Loucy (cell line): ENCODE measurements at regions not wholly inside any gene's neighbourhood (a gene's known extent, or its start where the extent isn't known, plus 50 kb on each side); places are given as distances from the start of the nearest gene placed in this dataset.

ENCODE experiments used
- H2AFZ ChIP-seq: fragments of 200-600 bp; sonication (generic); 2 replicates; pipeline ENCODE4 v1.6.0; 2016; ENCODE audit warnings: antibody characterized with exemption, mild to moderate bottlenecking, low read length, moderate library complexity
- H3F3A ChIP-seq: fragments of 200-600 bp; 2 replicates; pipeline ENCODE4 v1.6.0; 2016; ENCODE audit warnings: antibody characterized with exemption, low read depth, mild to moderate bottlenecking
- H3K27me3 ChIP-seq: fragments of 200-600 bp; sonication (generic); 2 replicates; pipeline ENCODE4 v1.6.1; 2014; ENCODE audit warnings: low read length, mild to moderate bottlenecking; ENCODE audit not compliant: insufficient read depth, poor library complexity, severe bottlenecking
- H3K36me3 ChIP-seq: fragments of 200-600 bp; sonication (generic); 2 replicates; pipeline ENCODE4 v1.6.1; 2016; ENCODE audit warnings: low read length; ENCODE audit not compliant: insufficient read depth
- H3K4me1 ChIP-seq: fragments of 200-600 bp; sonication (generic); 2 replicates; pipeline ENCODE4 v1.5.1; 2014; ENCODE audit warnings: low read length, mild to moderate bottlenecking; ENCODE audit not compliant: insufficient read depth, poor library complexity, severe bottlenecking
- H3K4me2 ChIP-seq: fragments of 200-600 bp; sonication (generic); 2 replicates; pipeline ENCODE4 v1.6.0; 2014; ENCODE audit warnings: antibody characterized with exemption, low read length, low read depth, mild to moderate bottlenecking; ENCODE audit not compliant: poor library complexity, severe bottlenecking
- H3K4me3 ChIP-seq: fragments of 200-600 bp; sonication (generic); 2 replicates; pipeline ENCODE4 v1.5.1; 2014; ENCODE audit warnings: low read length, mild to moderate bottlenecking, mixed read lengths; ENCODE audit not compliant: poor library complexity, severe bottlenecking
- H3K79me2 ChIP-seq: fragments of 200-600 bp; sonication (generic); 2 replicates; pipeline ENCODE4 v1.6.1; 2014; ENCODE audit warnings: low read length; ENCODE audit not compliant: insufficient read depth
- H3K9ac ChIP-seq: fragments of 200-600 bp; sonication (generic); 2 replicates; pipeline ENCODE4 v1.6.0; 2014; ENCODE audit warnings: mild to moderate bottlenecking, low read depth, low read length, moderate library complexity; ENCODE audit not compliant: poor library complexity, severe bottlenecking
- H3K9me2 ChIP-seq: fragments of 200-600 bp; sonication (generic); replicated peaks from 2 replicates; pipeline ENCODE4 v1.6.1; 2016; ENCODE audit warnings: low read depth, low read length, mixed read lengths
- H3K9me3 ChIP-seq: fragments of 200-600 bp; sonication (generic); 2 replicates; pipeline ENCODE4 v1.6.1; 2014; ENCODE audit warnings: mild to moderate bottlenecking, antibody characterized with exemption, low read length, low read depth; ENCODE audit not compliant: insufficient read depth
- H4K20me1 ChIP-seq: fragments of 200-600 bp; sonication (generic); 2 replicates; pipeline ENCODE4 v1.6.0; 2014; ENCODE audit warnings: antibody characterized with exemption, low read length, mild to moderate bottlenecking; ENCODE audit not compliant: insufficient read depth, poor library complexity, severe bottlenecking
- CTCF ChIP-seq: fragments of 200-600 bp; sonication (generic); conservative IDR thresholded peaks from 2 replicates; pipeline ENCODE4 v1.5.1; 2014; ENCODE audit warnings: mild to moderate bottlenecking, antibody characterized with exemption, low read length
- EZH2phosphoT487 ChIP-seq: fragments of 200-600 bp; IDR thresholded peaks from 2 replicates; pipeline ENCODE4 v1.6.1; 2018; ENCODE audit warnings: antibody characterized with exemption, mild to moderate bottlenecking, moderate library complexity, borderline replicate concordance

DNA sequence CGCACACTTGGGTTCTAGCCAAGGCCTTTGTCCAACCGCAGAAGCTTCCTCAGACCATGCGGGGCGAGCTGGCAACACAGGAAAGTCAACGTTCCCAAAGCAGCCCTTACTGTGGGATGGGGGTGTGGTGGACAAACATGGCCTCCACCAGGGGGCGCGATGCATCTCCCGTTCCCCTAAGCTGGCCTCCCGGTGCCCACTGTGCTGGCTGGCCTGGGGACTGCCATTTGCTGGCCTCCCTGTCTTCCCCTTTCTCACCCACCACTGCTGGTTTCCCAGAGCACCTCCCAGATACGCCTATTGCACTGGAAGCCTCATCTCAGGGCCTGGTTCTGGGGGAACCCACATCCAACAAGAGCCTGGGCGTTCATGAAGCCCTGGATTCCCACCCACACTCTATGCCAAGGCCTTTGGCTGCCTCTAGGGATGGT lies 145.3 kb downstream of the IRF8 start:
- no peak overlapping the region for H2AFZ ChIP-seq

GRCh38 chr16:86044881-86045590 lies 146.1 kb downstream of the IRF8 start:
- Histone ChIP-seq H3K27me3 (no peaks in the 10 kb centered on the region), H3K9me3 (no peaks in the 10 kb centered on the region), H4K20me1 (no peaks in the 10 kb centered on the region), H3F3A (no peaks in the 10 kb centered on the region), H3K4me3 (no peak overlapping the region), H3K9me2 (no peaks in the 10 kb centered on the region), H3K4me2 (no peak overlapping the region), H3K4me1 (no peaks in the 10 kb centered on the region), H3K36me3 (no peaks in the 10 kb centered on the region), H3K9ac (no peak overlapping the region), H2AFZ (no peak overlapping the region), H3K79me2 (no peaks in the 10 kb centered on the region)
- no peak for TF ChIP-seq EZH2phosphoT487
- TF ChIP-seq CTCF: no peak

More for the DNA sequence above, 145.3 kb downstream of the IRF8 start:
- Histone ChIP-seq H3F3A (no peaks in the 10 kb centered on the region), H3K27me3 (no peaks in the 10 kb centered on the region), H3K36me3 (no peaks in the 10 kb centered on the region), H3K4me2 (no peak overlapping the region), H3K9ac (no peak overlapping the region), H3K4me3 (no peak overlapping the region), H4K20me1 (no peaks in the 10 kb centered on the region), H3K9me2 (no peaks in the 10 kb centered on the region), H3K79me2 (no peaks in the 10 kb centered on the region), H3K4me1 (peaks cover 6% of the 10 kb centered on the region), H3K9me3 (no peaks in the 10 kb centered on the region)
- TF ChIP-seq EZH2phosphoT487: no peak
- TF ChIP-seq CTCF: peak; percentile 87

DNA sequence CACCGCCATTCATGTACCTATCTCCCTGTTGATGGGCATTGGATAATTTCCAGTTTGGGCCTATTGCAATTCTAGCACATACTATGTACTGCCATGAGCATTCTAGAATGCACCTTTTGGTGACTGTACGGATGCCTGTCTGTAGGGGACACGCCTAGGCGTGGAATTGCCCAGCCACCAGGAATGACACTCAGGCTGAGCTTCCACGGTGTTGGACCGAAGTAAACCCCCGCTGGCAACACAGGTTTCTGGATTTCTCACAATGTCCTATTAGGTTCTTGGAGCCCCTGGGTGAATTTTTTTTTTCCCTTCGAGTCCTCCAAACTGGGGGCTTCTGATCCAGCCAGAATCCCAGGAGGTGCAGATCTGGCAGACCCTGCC lies 146.6 kb downstream of the IRF8 start:
- H3K9me3 ChIP-seq: no peaks in the 10 kb centered on the region
- no peak for TF ChIP-seq EZH2phosphoT487
- no peak for TF ChIP-seq CTCF
- H3F3A ChIP-seq: no peaks in the 10 kb centered on the region
- no peaks in the 10 kb centered on the region for H3K27me3 ChIP-seq
- no peaks in the 10 kb centered on the region for H3K9me2 ChIP-seq
- H3K9ac ChIP-seq: no peak overlapping the region
- H3K4me2 ChIP-seq: no peak overlapping the region
- no peak overlapping the region for H2AFZ ChIP-seq
- no peaks in the 10 kb centered on the region for H3K36me3 ChIP-seq
- no peak overlapping the region for H3K4me3 ChIP-seq
- no peaks in the 10 kb centered on the region for H3K4me1 ChIP-seq
- H4K20me1 ChIP-seq: no peaks in the 10 kb centered on the region
- no peaks in the 10 kb centered on the region for H3K79me2 ChIP-seq
